Hepatic stellate cell (primary cell): ENCODE measurements at regions not wholly inside any gene's neighbourhood (a gene's known extent, or its start where the extent isn't known, plus 50 kb on each side); places are given as distances from the start of the nearest gene placed in this dataset.

Experiments
- DNase-seq: peaks from one replicate; pipeline ENCODE4 v3.0.0; 2011; ENCODE audit warnings: low spot score

- DNase-seq: no peak
Observed at GRCh38 chr22:49236541-49237075, 591.1 kb downstream of the BRD1 start.

DNA sequence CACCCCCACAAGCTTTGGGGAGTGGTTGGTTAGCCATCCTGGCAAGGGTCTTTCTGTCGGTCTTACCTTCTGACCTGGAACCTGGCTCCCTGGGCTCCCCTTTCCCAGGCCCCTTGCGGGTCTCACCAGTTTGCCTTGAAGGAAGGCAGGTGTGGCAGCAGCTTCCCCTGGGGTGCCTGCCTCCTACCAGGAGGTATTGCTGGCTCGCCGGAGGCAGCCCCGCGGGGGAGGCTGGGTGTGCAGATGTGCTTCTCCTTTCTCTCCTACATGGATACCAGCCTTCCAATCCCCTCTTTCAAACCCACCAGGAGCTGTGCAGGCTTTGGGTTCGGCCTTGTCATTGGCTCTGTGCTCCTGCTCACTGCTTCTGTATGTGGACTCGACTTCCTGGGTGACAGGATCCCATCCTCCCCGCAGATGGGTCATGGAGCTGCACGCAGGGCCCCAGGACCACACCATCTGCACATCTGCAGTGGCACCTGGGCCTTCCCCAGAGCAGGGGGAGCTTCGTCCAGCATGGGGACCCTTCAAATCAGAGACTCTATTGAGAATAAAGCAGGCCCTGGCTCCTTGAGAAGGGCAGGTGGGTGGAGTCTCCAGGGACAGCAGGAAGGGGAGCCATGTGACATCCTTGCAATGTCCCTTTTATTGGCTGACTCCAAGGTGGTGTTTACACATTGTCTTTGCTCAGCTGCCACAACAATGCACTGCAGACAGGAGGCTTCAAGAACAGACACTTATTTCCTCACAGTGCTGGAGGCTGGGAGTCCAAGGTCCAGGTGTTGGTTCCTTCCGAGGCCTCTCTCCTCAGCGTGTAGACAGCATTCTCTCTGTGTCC, 592.0 kb downstream of the BRD1 start:
- DNase-seq: no peak

DNA sequence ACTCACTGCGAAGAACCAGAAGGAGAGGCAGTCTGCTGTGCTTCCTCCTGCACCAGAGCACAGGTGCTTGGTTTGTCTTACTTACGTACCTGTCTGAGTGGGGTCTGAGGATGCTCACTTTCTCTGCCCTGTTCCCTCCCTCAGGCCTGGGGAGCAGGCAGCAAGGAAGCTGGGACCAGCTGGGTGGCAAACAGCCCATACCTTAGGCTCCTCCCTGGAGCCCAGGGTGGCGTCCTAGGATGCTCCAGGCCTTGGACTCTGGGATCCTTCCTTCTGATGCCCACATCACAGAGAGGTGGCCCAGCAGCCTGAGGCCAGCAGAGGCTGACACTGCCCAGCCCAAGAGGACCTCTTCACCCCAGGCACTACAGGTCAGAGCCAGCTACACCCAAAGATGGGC, 593.2 kb downstream of the BRD1 start:
- no peak for DNase-seq

DNA sequence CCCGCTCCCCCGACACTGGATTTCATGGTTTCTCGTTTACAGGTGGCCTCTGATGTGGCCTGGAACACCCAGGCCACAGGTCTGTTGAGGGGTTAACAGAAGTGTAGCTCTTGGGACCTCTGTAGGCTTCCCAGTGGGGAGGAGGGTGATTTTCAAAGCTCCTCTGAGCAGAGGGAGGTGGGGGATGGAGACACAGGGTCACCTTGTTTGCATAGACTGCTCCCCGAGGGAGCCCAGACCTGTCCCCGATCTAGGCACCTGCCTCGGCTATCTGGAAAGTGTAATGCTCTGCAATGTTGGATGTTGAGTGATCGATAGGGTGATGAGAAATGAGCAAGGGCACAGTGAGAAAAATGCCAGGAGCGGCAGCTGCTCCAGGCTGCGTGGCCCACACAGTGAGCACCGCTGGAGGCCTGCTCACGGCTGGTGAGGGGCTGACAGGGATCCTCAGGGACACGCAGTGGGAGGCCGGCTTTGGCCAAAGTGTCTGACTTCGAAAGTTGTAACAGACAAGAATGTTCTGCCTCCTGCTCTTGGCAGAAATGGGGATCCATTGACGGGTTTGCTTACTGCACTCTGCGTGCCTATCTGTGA, 594.1 kb downstream of the BRD1 start:
- DNase-seq: no peak

DNA sequence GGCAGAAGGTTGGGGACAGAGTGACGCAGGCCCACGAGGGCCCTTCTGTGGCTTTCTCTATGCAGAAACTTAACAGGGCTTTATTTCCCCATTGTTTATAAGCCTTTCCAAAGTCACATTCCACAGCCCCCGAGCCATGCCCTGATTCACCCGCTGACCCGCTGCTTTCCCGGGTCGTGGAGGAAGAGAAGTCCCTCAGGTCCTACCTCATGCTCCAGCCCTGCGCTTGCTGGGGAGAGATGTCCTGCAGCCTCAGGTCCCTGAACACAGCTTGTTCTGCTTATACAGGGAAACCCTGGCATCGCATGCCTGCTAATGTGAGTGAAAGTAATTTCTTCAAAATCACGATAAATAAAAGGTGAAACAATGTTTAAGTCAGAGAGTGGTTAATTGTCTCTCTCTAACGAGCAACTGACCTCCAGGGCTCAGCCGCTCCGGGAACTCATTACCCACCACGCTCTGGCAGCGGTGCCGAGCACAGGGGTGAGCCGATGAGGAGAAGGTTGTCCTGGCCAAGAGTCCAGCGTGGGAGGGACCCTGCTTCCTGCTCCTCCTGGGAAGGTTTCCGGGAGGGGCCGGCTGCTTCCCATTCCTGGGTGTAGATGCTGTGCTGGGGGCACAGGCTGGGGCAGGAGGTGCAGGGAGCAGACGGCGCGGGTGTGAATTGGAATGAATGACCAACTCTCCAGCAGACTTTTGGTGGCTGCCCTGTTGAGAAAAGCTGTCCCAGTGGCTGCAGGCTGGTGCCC, 595.2 kb downstream of the BRD1 start:
- no peak for DNase-seq

DNA sequence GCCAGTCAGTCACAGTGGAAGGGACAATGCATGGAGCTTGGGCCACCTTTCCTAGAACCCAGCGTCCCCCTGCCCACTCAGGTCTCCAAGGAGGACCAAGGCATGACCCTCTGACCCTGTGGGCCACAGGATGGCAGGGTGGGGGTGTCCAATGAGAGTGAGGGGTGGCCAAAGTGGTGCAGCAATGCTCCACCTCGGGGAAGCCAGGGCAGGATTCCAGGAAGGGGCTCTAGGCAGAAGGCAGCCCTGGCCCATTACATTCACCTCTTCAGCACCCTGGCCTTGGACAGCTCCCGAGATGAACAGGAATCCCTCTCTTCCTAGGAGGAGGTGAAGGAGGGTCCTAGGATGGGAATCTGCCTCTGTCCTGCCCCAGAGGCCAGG, 597.5 kb downstream of the BRD1 start:
- no peak for DNase-seq

DNA sequence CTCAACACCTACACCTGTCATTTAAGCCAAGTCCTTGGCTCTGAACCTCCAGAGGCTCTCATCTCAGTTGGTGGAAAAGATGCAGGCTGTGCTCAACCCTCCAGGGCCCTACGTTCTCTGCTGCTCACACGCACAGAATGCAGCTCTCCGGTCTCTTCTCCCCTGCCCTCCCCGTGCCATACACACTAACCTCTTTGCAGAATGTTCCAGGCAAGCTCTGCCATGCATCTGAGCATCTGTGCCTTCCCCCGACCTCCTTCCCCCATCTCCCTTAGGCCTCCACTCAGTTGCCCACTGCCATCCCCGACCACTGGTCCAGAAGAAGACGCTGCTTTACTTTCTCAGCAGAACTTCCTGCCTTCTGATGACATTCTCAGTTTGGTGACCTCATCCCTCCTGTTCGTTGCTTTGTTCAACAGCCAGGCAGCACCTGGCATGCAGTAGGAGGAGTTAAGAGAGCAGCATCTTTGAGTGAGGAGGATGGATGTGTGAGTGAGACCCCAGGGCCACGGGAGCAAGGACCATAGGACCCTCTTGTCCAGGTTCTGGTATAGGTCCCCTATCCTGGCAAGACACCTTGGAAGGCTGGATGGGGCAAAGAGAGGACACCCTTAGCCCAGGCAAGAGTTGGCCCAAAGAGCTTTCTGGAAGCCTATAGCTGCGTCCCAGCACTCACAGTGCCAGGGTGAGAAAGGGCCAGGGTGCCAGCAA, 598.0 kb downstream of the BRD1 start:
- no peak for DNase-seq

GRCh38 chr22:49228431-49229037, 599.1 kb downstream of the BRD1 start:
- DNase-seq: no peak

- DNase-seq: no peak
Observed at GRCh38 chr22:49227670-49228069, 600.0 kb downstream of the BRD1 start.

DNA sequence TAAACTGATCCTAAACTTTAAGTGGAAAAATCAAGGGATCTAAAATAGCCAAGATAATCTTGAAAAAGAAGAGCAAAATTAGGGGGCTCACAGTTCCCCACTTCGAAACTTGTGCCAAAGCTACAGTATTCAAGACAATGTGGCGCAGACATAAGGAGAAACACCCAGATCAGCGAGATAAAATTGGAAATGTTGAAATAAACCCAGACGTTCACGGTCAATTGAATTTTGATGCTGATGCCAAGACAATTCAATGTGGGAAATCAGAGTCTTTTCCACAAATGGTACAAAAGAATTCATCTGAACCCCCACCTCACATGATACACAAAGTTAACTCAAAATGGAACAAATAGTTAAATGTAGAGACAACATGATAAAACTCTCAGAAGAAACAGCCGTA, 601.6 kb downstream of the BRD1 start:
- no peak for DNase-seq

DNA sequence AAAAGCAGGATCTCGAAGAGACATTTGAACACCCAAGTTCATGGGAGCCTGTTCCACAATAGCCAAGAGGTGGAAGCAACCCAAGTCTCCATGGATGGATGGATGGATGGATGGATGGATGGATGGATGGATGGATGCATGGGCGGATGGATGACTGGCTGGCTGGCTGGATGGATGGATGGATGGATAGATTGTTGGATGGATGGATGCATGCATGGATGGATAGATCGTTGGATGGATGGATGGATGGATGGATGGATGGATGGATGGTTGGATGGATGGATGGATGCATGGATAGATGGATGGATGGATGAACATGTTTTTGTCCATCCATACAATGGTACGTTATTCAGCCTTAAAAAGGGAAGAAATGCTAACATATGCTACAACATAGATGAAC, 603.4 kb downstream of the BRD1 start:
- no peak for DNase-seq

DNA sequence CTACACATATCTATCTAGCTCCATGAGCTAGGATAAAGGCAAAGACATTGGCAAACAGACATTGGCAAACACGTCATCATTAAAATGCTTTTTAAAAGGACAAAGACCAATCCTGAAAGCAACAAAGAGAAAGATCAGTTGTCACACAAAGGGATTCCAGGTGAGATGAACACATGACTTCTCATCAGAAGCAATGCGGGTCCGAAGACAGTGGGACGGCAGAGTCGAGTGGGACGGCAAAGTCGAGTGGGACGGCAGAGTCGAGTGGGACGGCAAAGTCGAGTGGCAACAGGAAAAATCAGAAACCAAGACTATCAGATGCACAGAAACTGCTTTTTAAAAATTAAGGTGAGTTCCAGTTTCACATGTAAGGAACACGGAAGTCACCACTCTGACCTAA, 609.5 kb downstream of the BRD1 start:
- DNase-seq: no peak

- no peak for DNase-seq
Observed at GRCh38 chr22:49216579-49216978, 611.1 kb downstream of the BRD1 start.

- no peak for DNase-seq
Observed at GRCh38 chr22:49215840-49216239, 611.8 kb downstream of the BRD1 start.

GRCh38 chr22:49214976-49215375, 612.7 kb downstream of the BRD1 start:
- no peak for DNase-seq

GRCh38 chr22:49213731-49214352, 613.8 kb downstream of the BRD1 start:
- DNase-seq: no peak

- no peak for DNase-seq
Observed at GRCh38 chr22:49212466-49212865, 615.2 kb downstream of the BRD1 start.

DNA sequence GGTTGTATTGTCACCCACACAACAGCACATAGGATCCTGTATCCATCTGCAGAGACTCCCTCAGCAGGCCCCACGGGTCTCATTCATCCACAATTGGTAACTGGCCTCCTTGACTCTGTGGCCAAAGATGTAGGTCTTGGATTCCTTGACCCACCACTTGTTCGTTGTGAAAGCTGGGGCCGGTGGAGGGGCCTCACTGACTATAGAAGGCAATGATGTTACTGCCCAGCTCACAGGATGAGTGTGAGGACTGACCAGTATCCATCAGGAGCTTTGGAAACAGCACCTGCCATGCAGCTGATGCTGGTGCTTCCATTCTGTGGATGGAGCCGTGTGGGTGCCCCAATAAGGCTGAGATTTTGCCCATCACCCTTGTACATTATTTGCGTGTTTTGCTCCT, 615.7 kb downstream of the BRD1 start:
- no peak for DNase-seq

- no peak for DNase-seq
Observed at GRCh38 chr22:49211176-49211575, 616.5 kb downstream of the BRD1 start.

GRCh38 chr22:49210606-49211005, 617.1 kb downstream of the BRD1 start:
- DNase-seq: no peak

DNA sequence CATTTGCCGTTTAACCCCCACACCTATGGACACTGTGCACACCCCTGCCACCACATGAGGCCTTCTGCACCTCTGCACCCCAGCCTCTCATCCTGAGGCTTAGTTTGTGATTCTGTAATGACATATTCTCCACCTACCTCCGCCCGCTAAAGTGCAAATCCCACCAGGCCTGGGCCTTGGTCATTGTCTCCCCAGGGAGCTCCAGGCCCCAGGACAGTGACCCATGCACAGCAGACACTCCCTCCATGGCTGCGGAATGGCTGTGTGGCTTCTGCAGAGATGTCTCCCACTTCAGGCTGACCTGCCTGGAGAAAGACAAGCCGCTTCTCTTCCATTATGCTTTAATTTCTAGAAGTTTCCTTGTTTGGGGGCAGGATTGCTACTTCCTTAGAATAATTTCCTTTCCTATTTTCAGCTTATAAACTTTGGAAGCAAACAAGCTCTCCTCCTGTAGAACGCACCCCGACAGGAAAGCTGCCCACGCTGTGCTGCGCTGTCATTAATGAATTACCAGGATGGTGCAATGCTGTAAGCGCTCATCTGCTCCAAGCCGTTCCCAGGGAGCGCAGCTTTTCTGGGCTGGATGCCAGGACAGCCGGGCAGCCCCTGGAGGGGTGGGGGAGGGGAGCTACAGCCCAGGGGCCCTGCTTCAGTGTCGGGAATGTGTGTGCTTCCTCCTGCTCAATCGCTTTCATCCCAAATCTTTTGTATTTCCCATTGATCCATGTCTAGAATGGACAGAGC, 618.0 kb downstream of the BRD1 start:
- DNase-seq: no peak
